ENCODE measurements at regions not wholly inside any gene's neighbourhood (a gene's known extent, or its start where the extent isn't known, plus 50 kb on each side); places are given as distances from the start of the nearest gene placed in this dataset.

- DNase-seq = no peak
Observed at GRCh38 chr12:125228519-125229260, 163.5 kb downstream of the AACS start.

GRCh38 chr12:125229878-125230530, 164.8 kb downstream of the AACS start:
- DNase-seq = no peak

DNA sequence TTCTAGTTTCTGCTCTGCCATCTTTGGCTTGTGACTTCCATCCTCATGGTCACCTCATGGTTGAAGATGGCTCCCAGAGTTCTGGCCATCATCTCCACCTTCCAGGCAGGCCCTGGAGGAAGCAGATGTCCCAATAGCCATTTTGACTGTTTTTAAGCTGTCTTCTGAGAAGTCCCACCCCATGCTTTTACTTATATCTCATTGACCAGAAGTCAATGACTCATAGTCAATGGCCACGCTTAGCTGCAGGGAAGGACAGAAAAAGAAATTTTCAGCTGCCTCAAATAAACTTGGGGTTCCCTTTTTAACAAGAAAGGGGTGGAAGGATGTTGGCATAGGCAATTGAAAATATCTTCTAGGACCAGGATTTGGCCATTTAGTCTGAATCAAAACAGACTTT, 168.1 kb downstream of the AACS start:
- DNase-seq = no peak

GRCh38 chr12:125239563-125239962, 174.3 kb downstream of the AACS start:
- DNase-seq = no peak

DNA sequence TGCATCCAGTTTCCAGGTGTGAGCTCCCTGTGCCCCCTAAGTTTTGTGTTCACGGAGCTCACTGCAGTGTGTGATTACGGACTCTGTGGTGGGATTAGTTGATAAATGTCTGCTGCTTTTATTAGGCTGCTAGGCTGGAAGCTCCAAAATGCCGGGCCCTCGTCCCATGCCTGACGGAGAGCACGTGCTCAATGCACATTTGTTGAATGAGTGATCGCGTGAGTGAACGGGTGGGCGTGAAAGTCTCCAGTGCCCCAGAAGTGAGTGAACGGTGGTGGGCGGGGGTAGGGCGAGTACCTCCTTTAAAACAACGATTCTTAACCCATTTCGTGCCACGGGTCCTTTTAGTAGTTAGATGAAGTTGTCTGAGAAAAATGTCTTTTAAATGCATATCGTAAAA, 175.5 kb downstream of the AACS start:
- no peak for DNase-seq

GRCh38 chr12:125243811-125244210, 178.6 kb downstream of the AACS start:
- no peak for DNase-seq

DNA sequence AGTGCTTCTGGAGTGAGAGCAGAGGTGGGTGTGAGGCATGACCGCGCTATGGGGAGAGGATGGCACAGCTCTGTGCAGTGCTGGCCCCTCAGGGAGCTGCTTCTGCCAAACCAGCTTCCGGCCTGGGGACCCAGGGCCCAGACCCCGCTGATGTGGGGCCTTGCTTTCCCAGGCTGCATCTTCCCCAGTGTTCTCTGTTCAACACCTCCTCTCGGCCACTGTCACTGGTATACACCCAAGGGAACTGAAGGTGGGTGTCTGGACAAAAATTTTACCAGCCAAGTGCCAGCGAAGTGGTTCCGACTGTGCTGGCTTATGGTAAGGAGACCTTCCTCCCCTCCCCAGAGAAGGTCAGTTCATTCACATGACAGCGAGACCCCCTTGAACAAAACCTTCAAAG, 179.1 kb downstream of the AACS start:
- no peak for DNase-seq

DNA sequence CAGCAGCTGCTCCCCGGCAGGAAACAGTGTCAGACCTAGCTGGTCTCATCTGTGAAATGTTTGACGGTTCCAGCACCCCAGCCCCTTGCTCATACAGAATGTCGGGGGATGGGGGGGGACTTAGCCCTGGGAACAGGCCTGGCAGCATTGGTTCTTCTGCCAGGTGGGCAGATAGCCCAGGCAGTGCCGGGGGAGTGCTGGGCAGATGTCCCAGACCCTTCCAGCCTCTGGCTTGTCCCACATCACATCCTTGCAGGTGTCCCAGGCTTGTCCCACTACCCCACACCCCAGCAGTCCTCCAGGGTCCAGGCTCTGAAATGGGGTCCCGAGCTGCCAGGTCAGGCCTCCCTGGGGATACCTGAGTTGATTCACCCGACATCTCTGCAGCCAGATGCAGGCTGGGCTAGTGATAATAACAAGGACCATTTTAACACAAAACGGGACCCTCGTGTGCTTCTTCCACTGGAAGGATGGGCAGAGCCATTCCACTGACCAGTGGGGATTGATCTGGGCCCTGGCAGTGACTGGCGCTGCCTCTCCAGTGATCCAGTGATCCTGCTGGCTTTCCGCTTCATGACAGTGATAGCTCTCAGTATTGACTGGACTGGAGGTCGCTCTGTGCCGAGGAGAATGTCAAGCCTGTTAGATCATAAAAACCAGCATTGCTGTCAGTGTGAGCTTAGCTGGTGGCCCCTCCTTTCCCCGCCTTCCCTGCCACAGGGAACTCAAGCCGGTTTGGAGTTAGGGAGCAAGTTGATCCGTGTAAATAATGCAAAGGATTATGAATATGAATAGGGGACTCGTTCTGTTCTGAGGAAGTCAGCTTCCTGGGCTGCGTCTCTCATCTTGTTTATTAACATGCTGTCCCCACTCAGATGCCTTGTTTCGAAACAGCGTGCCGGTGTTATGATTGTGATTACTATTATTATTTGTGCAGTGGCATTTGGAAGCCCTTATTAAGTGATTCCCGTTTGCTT, 180.6 kb downstream of the AACS start:
- no peak for DNase-seq

DNA sequence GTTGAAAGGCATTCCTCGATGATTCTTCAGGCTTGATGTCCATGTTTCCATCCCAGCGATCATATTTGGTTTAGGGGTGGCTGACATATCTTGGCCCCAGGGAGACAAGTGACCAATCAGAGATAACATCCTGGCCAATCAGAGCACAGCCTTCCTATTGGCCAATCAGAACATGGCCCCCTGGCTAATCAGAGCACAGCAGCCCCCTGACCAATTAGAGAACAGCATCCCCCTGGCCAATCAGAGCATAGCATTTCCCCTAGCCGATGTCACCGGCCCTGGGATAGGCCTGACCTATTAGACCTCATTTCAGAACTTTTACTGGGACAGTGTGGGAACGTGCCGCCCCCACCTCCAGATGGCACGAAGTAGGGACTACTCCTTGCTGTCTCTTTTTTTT, 182.2 kb downstream of the AACS start:
- DNase-seq = no peak

DNA sequence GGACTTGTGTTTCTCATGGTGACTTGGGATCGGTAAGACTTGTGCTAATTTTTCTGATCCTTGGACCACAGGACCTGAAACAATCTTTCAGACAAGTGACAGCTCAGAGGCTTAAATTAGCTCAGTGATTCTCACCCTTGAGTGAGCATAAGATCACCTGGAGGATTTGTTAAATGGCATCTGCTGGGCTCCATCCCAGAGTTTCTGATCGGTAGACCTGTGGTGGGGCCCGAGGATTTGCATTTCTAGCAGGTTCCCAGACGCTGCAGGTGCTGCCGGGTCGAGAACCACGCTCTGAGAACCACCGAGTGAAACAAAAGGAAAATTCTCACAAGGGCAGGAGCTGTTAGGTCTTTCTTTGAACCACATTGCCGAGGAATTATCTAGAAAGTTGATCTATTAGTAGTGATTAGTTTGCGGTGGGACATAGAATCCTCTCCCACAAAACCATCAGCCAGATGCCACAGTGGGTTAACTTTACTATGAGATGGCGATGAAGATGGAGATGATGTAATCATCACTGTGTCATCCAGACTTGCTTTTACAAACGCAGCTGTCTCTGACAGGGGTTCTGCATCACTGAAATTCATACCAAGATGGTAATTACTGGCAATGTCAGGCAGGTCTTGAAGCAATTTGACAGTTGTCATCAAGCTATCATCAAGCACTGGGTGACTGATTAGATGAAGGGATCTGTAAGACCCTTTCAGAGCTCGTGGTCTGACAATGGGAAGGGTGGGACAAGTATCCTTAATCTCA, 184.0 kb downstream of the AACS start:
- DNase-seq = no peak

GRCh38 chr12:125249932-125250331, 184.7 kb downstream of the AACS start:
- no peak for DNase-seq

DNA sequence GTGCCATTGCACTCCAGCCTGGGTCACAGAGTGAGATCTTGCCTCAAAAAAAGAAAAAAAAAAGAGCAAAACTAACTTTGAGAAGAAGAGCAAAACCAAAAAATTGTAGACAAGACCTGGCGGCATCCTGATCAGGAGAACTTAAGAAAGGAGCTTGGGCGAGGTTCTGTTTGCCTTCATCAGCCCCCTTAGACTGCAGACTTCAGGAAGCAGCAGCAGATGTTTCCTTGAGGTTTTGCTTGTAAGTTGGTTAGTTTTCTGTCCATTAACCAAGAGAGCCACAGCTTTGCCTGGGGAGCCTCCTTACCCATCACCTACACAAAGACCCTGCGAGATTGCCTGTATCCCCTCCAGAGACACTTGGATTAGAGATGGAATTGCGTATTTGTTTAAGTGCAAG, 189.0 kb downstream of the AACS start:
- no peak for DNase-seq

GRCh38 chr12:125254856-125255255, 189.6 kb downstream of the AACS start:
- no peak for DNase-seq

DNA sequence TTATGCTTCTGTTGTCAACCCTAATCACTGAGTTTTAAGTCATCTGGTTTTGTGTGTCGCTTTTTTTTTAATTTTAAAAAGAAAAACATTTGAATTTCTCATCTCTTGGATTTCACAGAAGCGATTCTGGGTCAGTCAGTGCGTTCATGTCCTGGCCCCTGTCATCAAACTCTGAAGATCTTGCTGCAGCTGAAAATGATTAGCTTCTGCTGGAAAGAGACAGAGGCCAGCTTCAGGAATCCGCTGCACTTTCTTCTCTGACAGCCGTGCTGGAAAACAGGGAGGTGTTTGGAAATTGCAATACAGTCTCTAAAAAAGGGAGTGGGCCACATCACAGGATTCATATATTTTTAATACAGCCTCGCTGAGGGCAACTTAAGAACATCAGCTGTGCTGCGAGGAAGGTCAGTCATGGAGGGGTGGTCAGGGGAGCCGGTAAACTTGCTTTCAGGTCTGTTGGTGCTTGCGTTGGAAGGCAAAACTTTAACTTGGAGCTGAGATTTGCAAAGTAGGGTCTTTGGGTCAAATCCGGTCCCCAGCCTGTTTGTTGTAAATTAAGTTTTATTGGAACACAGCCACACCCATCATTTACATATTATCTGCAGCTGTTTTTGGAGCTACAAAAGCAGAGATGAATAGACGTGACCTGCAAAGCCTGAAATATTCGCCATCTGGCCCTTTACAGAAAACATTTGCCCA, 190.8 kb downstream of the AACS start:
- DNase-seq = no peak

- DNase-seq = no peak
Observed at GRCh38 chr12:125256634-125256936, 191.3 kb downstream of the AACS start.

GRCh38 chr12:125259178-125259867, 194.1 kb downstream of the AACS start:
- DNase-seq = no peak

DNA sequence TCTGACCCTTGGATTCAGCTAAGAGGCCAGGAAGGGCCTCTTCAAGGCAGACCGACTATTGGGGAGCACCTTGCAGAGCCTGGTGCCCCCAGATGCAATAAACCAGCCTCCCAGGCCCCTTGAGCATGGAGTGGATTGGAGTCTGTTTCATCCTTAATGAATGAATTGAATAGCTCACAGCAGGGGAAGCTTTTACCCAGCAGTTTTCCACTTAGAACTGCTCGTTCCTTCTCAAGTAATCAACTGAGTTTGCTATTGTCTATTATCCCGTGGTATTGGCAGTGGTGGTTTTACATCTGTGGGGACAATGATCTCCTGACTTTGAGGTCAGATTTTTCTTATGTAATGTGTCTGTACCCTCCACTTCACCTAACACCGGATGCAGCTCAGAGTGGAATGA, 197.6 kb downstream of the AACS start:
- DNase-seq = no peak

DNA sequence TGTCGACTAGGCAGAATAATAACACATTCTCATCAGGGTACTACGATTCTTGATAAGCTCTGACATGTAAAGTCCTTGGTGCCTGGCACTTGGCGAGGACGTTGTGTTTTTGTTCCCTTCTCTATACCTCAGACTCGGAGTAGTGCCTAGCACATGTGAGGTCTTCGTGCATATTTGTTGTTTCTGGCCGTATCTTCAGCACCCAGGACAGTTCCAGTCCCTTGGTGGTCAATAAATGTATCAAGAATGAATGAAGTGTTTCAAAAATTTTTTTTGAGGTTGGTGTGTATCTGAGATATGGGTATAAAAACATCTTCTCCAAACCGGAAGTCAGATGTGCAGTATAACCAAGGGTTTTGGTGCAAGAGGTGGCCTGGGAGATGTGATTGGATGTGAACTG, 198.2 kb downstream of the AACS start:
- no peak for DNase-seq

DNA sequence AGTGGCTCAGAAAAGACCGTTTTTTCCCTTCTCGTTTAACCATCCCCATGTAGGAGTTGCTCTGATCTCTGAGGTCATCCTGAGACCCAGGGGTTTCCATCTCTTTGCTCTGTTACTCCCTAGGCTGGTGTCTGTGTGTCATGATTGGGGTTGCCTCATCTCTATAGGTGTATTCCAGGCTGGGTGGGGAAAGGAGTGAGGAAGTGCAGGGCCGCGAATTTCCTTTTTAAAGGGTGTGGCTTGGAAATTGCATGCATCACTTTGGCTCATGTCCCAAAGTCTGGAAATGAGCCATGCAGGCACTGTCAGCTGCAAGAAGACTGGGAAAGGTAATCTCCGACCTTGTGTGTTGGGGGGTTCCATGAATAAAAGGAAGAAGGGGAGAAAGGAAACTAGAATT, 201.9 kb downstream of the AACS start:
- no peak for DNase-seq

DNA sequence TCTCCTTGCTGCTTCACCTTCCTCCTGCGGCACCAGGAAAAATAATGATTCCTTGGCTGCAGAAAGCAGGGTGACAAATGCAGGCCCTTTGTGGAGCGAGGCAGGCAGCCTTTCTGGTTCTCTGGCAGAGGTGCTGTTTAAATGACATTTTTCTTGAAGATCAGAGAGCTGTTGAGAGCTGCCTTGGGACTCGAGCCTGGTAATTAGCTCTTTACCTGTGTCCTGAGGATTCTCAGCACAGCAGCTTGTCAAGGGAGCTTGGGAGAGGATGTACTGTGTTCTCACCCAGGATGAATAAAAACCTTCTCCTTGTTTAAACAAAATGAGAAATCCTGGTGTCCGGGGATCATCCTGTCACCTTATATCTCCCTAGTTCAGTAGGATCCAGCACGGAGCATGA, 204.0 kb downstream of the AACS start:
- no peak for DNase-seq

DNA sequence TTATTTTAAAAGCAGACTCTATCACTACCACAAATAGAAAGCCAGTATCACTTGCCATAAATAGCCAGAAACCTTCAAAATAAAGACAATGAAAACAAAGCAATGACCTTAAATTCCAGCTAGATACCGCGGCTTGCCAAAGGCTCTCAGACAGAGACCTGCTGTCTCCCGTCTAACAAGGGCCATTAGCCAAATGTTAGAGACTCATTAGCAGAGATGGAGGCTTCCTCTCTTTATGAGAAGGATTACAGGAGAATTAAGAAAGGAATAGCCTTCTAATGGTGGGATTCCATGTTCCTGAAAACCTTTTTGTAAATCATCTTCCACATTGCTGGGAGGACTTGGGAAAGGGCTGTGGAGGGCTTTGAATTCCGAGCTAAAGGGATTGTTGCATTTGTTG, 206.7 kb downstream of the AACS start:
- DNase-seq = no peak

All from Kasumi-1 (cell line).